ENCODE measurements at regions not wholly inside any gene's neighbourhood (a gene's known extent, or its start where the extent isn't known, plus 50 kb on each side); places are given as distances from the start of the nearest gene placed in this dataset.

DNA sequence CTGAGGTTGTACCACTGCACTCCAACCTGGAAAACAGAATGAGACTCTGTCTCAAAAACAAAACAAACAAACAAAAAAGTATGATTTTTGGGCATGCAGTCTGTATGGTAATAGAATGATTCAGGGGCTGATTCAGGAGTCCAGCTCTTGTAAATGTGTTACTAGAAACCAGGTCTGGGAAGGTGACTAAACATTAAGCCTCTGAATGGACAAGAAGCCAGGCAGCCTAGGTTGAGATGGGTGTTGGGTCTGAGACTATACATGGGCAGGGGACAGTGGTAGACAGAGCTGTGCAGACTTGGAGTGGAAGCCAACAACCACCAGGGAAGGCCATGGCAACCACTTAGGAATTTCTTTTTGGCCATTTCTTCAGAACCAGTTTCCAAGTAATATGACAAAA is 64.9 kb upstream of the TLE1 start:
- ATAC-seq, result no peak
- FAIRE-seq, result no peak
- H3K36me3 ChIP-seq (ENCODE audit: control insufficient read depth in 2 of 2, insufficient read depth in 2 of 2, low read length in 1 of 2), result no peaks in the 10 kb centered on the region
- RAD21 ChIA-PET (ENCODE audit: unreplicated experiment), result no interaction called here
- no peaks in the 10 kb centered on the region for H3K79me2 ChIP-seq (ENCODE audit: control insufficient read depth, insufficient read depth, low read length)
- H3K9ac ChIP-seq (ENCODE audit: control insufficient read depth, insufficient read depth, low read length), result no peak overlapping the region
- SMC1A ChIA-PET (ENCODE audit: uncharacterized antibody, unreplicated experiment), result no interaction called here
- H4K20me1 ChIP-seq (ENCODE audit: control insufficient read depth, insufficient read depth), result no peaks in the 10 kb centered on the region
- intact Hi-C loops (cut with micrococcal nuclease; ENCODE audit: unreplicated experiment), result no loop called here
- H3K4me1 ChIP-seq (ENCODE audit: control insufficient read depth, insufficient read depth, low read length), result no peaks in the 10 kb centered on the region
- no peaks in the 10 kb centered on the region for H3K27me3 ChIP-seq (replicated peaks in 1 of 2; ENCODE audit: control insufficient read depth in 2 of 2, insufficient read depth in 2 of 2, low read length in 1 of 2)
- no peak overlapping the region for H2AFZ ChIP-seq (ENCODE audit: control insufficient read depth, low read depth, low read length)
- in situ Hi-C loops (cut with MboI), result no loop called here
- DNase-seq (ENCODE audit: low read depth, low spot score), result no peak
- POLR2A ChIA-PET, result no interaction called here
- CTCF ChIA-PET, result no interaction called here
- no peak overlapping the region for H3K4me3 ChIP-seq
- TF ChIP-seq ZNF384 (IDR thresholded peaks at IDR 0.05; ENCODE audit: borderline replicate concordance, low read depth, low read length) (no peak), CHD4 (IDR thresholded peaks at IDR 0.05) (no peak), YBX1 (IDR thresholded peaks at IDR 0.05) (no peak), MXI1 (IDR thresholded peaks at IDR 0.05; ENCODE audit: low read depth, low read length) (no peak), HDGF (IDR thresholded peaks at IDR 0.05) (no peak), MYC (IDR thresholded peaks at IDR 0.05; ENCODE audit: insufficient read depth, insufficient read length, insufficient replicate concordance, low read length, severe bottlenecking) (no peak), RAD21 (IDR thresholded peaks at IDR 0.05; ENCODE audit: insufficient read depth, low read depth, low read length) (no peak), RELA (IDR thresholded peaks at IDR 0.05; ENCODE audit: borderline replicate concordance, partially characterized antibody) (no peak), EGR1 (IDR thresholded peaks at IDR 0.05; ENCODE audit: borderline replicate concordance in 1 of 2, low read depth in 2 of 2, low read length in 2 of 2) (no peak), JUNB (IDR thresholded peaks at IDR 0.05) (no peak), GATAD2B (conservative IDR thresholded peaks at IDR 0.05; ENCODE audit: low read depth) (no peak), NBN (IDR thresholded peaks at IDR 0.05) (no peak)
- BruUV-seq (replicated peaks), result no TSS peak
- no peak overlapping the region for H3K4me2 ChIP-seq (ENCODE audit: control insufficient read depth, insufficient read depth)
- no peak overlapping the region for H3K27ac ChIP-seq (ENCODE audit: control insufficient read depth, insufficient read depth)
- no peaks in the 10 kb centered on the region; the same call in 2 of the 3 replicates for H3K9me3 ChIP-seq (replicated peaks; ENCODE audit: control insufficient read depth, insufficient read depth, low read length)
